ENCODE measurements at regions not wholly inside any gene's neighbourhood (a gene's known extent, or its start where the extent isn't known, plus 50 kb on each side); places are given as distances from the start of the nearest gene placed in this dataset.

DNA sequence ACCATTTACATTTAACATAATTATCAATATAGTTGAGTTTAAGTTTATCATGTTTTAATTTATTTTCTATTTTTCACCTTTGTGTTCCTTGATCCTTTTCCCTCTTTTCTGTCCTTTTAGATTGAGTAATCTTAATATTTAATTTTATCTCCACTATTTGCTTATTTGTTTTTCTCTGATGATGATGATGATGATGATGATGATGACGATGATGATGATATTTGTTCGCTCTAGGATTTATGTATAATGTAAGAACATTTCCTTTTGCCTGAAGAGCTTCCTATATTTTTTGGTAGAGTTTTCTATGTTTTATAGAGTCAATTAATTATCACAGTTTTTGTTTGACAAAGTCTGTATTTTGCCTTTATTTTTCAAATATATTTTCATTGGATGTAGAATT lies 104.2 kb downstream of the GLRX3 start:
- intact Hi-C loops (cut with DNase I; ENCODE audit: low total_unique reads) = no loop called here
- Histone ChIP-seq H3K27ac (no peak overlapping the region), H3K9me3 (peaks cover 3 to 36% (median 17%) of the 10 kb centered on the region in 8 donors), H3K27me3 (replicated peaks in 1 of 7) (peaks cover 0 to 18% (median 0%) of the 10 kb centered on the region in 7 donors), H3K4me1 (peaks cover 0 to 8% (median 0%) of the 10 kb centered on the region in 6 donors), H3K4me3 (no peak overlapping the region), H3K36me3 (no peaks in the 10 kb centered on the region)
- TF ChIP-seq, protein P1, sequence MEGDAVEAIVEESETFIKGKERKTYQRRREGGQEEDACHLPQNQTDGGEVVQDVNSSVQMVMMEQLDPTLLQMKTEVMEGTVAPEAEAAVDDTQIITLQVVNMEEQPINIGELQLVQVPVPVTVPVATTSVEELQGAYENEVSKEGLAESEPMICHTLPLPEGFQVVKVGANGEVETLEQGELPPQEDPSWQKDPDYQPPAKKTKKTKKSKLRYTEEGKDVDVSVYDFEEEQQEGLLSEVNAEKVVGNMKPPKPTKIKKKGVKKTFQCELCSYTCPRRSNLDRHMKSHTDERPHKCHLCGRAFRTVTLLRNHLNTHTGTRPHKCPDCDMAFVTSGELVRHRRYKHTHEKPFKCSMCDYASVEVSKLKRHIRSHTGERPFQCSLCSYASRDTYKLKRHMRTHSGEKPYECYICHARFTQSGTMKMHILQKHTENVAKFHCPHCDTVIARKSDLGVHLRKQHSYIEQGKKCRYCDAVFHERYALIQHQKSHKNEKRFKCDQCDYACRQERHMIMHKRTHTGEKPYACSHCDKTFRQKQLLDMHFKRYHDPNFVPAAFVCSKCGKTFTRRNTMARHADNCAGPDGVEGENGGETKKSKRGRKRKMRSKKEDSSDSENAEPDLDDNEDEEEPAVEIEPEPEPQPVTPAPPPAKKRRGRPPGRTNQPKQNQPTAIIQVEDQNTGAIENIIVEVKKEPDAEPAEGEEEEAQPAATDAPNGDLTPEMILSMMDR (IDR thresholded peaks at IDR 0.05 in 8 of 11, conservative IDR thresholded peaks at IDR 0.05 in 3 of 11) = no peak
- no peak for TF ChIP-seq POLR2A (IDR thresholded peaks at IDR 0.05)
- no peak for TF ChIP-seq POLR2AphosphoS5 (IDR thresholded peaks at IDR 0.05)
- no peak for DNase-seq
- 87 to 93% (median 93%) methylated on average over 2 of the region's 2 CpGs for WGBS, 5 donors

DNA sequence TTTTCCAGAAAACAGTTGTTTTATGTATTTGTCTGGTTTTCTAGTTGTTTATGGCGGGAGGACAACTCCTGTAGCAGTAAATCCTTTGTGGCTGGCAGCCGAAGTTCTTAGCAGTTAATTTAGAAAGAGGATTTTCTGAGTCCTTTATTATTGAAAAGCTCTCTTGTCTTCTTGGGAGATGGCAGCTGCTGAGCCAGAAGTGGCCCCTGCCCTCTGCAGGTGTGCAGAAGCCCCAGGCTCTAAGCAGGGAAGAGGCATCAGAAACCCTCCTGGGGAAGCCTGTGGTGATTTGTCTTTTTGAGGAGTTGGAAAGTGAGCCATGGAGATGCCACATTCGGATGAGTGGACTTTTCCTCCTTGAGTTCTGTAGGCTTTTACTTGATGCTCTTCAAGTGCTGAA lies 106.3 kb downstream of the GLRX3 start:
- DNase-seq = no peak

DNA sequence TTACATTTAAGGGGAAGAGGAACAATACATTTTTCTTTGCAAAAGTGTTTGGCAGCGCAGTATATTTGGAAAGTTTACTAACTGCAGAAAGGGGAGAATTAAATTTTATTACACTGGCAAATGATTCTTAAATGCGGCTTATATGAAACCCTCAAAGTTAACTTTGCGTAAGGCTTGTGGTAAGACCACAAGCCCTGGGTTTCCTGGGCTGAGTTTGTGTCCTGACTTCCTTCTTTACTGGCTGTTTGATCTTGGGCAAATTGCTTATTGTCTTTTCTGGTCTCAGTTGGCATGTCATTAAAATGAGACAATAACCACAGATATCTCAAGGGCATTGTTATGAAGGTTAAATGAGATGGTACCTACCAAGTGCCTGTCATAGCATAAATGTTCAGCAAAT lies 106.8 kb downstream of the GLRX3 start:
- intact Hi-C loops (cut with DNase I; ENCODE audit: low total_unique reads) = no loop called here
- Histone ChIP-seq H3K4me3 (no peak overlapping the region), H3K27ac (no peak overlapping the region), H3K27me3 (replicated peaks in 1 of 7) (peaks cover 0 to 18% (median 0%) of the 10 kb centered on the region in 7 donors), H3K9me3 (peaks cover 3 to 31% (median 17%) of the 10 kb centered on the region in 8 donors), H3K4me1 (peaks cover 0 to 8% (median 0%) of the 10 kb centered on the region in 6 donors), H3K36me3 (no peaks in the 10 kb centered on the region)
- WGBS, 5 donors = 23 to 56% (median 29%) methylated on average over 3 of the region's 3 CpGs
- DNase-seq = no peak
- TF ChIP-seq, protein P1 (IDR thresholded peaks at IDR 0.05 in 8 of 11, conservative IDR thresholded peaks at IDR 0.05 in 3 of 11) = no peak
- no peak for TF ChIP-seq POLR2A (IDR thresholded peaks at IDR 0.05)
- TF ChIP-seq POLR2AphosphoS5 (IDR thresholded peaks at IDR 0.05) = no peak

More for the DNA sequence above, 106.3 kb downstream of the GLRX3 start:
- H3K27me3 ChIP-seq (replicated peaks in 1 of 7) = peaks cover 0 to 18% (median 0%) of the 10 kb centered on the region in 7 donors
- H3K9me3 ChIP-seq = peaks cover 3 to 36% (median 17%) of the 10 kb centered on the region in 8 donors
- H3K4me1 ChIP-seq = peaks cover 0 to 8% (median 0%) of the 10 kb centered on the region in 6 donors
- H3K27ac ChIP-seq = no peak overlapping the region
- no peak for TF ChIP-seq POLR2AphosphoS5 (IDR thresholded peaks at IDR 0.05)
- TF ChIP-seq POLR2A (IDR thresholded peaks at IDR 0.05) = no peak
- TF ChIP-seq, protein P1 (IDR thresholded peaks at IDR 0.05 in 8 of 11, conservative IDR thresholded peaks at IDR 0.05 in 3 of 11) = no peak
- no peaks in the 10 kb centered on the region for H3K36me3 ChIP-seq
- no peak overlapping the region for H3K4me3 ChIP-seq
- intact Hi-C loops (cut with DNase I; ENCODE audit: low total_unique reads) = no loop called here
- WGBS, 5 donors = 49 to 60% (median 56%) methylated on average over 3 of the region's 3 CpGs

DNA sequence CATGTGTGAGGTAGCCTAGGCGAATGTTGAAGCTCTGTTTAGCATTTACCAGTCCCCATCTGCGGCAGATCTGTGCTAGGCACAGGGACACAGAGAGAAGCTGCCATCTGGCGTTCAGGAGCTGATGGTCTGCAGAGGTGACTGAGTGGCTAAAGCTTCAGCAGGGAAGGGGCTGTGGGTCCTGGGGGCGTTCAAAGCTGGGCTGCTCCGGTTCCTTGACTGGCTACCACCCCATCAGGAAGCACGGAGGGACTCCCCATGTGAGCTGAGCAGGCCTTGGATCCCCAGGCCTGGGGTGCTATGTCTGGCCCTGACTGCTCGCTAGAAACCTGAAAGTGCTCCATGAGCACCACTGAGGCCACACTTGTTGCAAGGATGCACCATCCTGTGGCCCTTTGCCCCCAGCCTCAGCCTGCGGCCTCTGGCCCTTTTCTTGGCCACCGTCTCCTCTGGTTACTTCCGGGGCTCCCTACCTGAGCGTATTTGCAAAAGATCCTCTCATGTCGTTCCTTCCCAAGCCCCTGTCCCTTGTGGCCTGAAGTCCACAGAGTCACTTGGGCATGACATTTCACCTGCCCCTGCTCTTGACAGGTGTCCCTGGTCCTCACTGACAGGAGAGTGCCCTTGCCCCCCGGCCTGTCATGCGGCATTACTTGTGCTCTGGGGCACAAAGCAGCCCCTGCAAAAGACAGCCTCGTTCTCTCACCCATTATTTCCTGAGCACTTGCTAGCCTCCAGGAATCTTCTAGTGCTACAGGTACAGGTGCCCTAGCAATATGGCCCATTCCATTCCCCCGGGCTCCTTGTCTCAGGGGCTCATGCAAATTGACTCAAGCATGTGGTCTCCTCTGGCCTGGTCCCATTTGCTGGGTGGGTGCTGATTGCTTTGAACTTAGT lies 108.1 kb downstream of the GLRX3 start:
- no peak for DNase-seq
- 87 to 93% (median 89%) methylated on average over 13 to 16 of the region's 16 CpGs for WGBS, 5 donors
- Histone ChIP-seq H3K4me3 (no peak overlapping the region), H3K27me3 (replicated peaks in 1 of 7) (peaks cover 0 to 18% (median 0%) of the 10 kb centered on the region in 7 donors), H3K4me1 (peaks cover 0 to 8% (median 0%) of the 10 kb centered on the region in 6 donors), H3K36me3 (no peaks in the 10 kb centered on the region), H3K9me3 (peaks cover 3 to 25% (median 17%) of the 10 kb centered on the region in 8 donors), H3K27ac (no peak overlapping the region)
- intact Hi-C loops (cut with DNase I; ENCODE audit: low total_unique reads) = no loop called here
- TF ChIP-seq, protein P1 (IDR thresholded peaks at IDR 0.05 in 8 of 11, conservative IDR thresholded peaks at IDR 0.05 in 3 of 11) = no peak
- no peak for TF ChIP-seq POLR2AphosphoS5 (IDR thresholded peaks at IDR 0.05)
- TF ChIP-seq POLR2A (IDR thresholded peaks at IDR 0.05) = no peak
